H1 (cell line): ENCODE measurements at regions not wholly inside any gene's neighbourhood (a gene's known extent, or its start where the extent isn't known, plus 50 kb on each side); places are given as distances from the start of the nearest gene placed in this dataset.

ENCODE experiments used
- CTCF ChIA-PET: fragments of 300-600 bp; sonication (Branson Sonifier 250); formaldehyde crosslinking; loops from one replicate; lab custom pipeline; 2021; ENCODE audit not compliant: partially characterized antibody; lab: Charles Lee
- POLR2A ChIA-PET: fragments of 300-600 bp; sonication (Branson Sonifier 250); formaldehyde crosslinking; loops from one replicate; lab custom pipeline; 2021; ENCODE audit warnings: inconsistent platforms; ENCODE audit not compliant: partially characterized antibody; lab: Charles Lee
- DNase-seq, 2 experiments: peaks; one replicate each; pipeline versions ENCODE4 v3.0.0 to v3.0.0-alpha.2; 2010 to 2022; ENCODE audit warnings: low spot score in 2 of 2, low read depth in 1 of 2, mixed read lengths in 1 of 2
- FAIRE-seq: peaks from 2 replicates; lab custom pipeline; 2011; peaks lifted over from hg19 to GRCh38; lab: Jason Lieb, UNC
- H2AFZ ChIP-seq: 2 replicates; pipeline ENCODE4 v1.8.1; 2012; ENCODE audit warnings: low read length, inconsistent platforms
- H2AK5ac ChIP-seq: 2 replicates; pipeline ENCODE4 v1.6.1; 2013; ENCODE audit warnings: low read depth, low read length
- H2BK120ac ChIP-seq: replicated peaks from 2 replicates; pipeline ENCODE3; 2013; ENCODE audit warnings: low read depth, low read length, inconsistent platforms
- H2BK12ac ChIP-seq: 2 replicates; pipeline ENCODE4 v1.6.1; 2013; ENCODE audit warnings: low read depth, low read length
- H2BK15ac ChIP-seq: 2 replicates; pipeline ENCODE4 v1.6.1; 2013; ENCODE audit warnings: low read length
- H2BK20ac ChIP-seq: 2 replicates; pipeline ENCODE4 v1.6.1; 2013; ENCODE audit warnings: low read length
- H2BK5ac ChIP-seq: 2 replicates; pipeline ENCODE4 v1.6.1; 2013; ENCODE audit warnings: low read depth, low read length
- H3K14ac ChIP-seq: 2 replicates; pipeline ENCODE4 v1.6.1; 2013; ENCODE audit warnings: inconsistent platforms; ENCODE audit not compliant: insufficient read length
- H3K18ac ChIP-seq: 2 replicates; pipeline ENCODE4 v1.6.1; 2013; ENCODE audit warnings: low read length; ENCODE audit errors: extremely low read depth
- H3K23ac ChIP-seq: 2 replicates; pipeline ENCODE4 v1.6.1; 2013; ENCODE audit warnings: inconsistent platforms; ENCODE audit not compliant: insufficient read length
- H3K23me2 ChIP-seq: 2 replicates; pipeline ENCODE4 v1.6.1; 2013; ENCODE audit warnings: low read depth, low read length
- H3K27ac ChIP-seq: 2 replicates; pipeline ENCODE4 v1.6.1; 2011; ENCODE audit warnings: low read depth, low read length, inconsistent platforms
- H3K27me3 ChIP-seq, 4 experiments: replicated peaks in 1 of 4; 1 replicate in 1 of 4; 2 replicates in 3 of 4; pipeline versions ENCODE4 v1.6.1 to v1.8.1; 2011 to 2013; ENCODE audit warnings: low read length in 3 of 4, mild to moderate bottlenecking in 3 of 4, inconsistent platforms in 2 of 4, mixed read lengths in 2 of 4, moderate library complexity in 1 of 4; ENCODE audit not compliant: control insufficient read depth in 3 of 4, insufficient read depth in 3 of 4; ENCODE audit errors: extremely low read depth in 1 of 4
- H3K36me3 ChIP-seq, 4 experiments: 2 replicates each; pipeline versions ENCODE4 v1.6.1 to v1.8.1; 2011 to 2013; ENCODE audit warnings: mild to moderate bottlenecking in 4 of 4, low read length in 3 of 4, moderate library complexity in 2 of 4, control low read depth in 1 of 4, inconsistent platforms in 1 of 4; ENCODE audit not compliant: insufficient read depth in 4 of 4, control insufficient read depth in 2 of 4
- H3K4ac ChIP-seq: replicated peaks from 2 replicates; pipeline ENCODE3; 2013; ENCODE audit warnings: low read length, low read depth, mixed read lengths, inconsistent platforms; ENCODE audit not compliant: insufficient read length
- H3K4me1 ChIP-seq, 4 experiments: replicated peaks in 1 of 4; 1 replicate in 1 of 4; 2 replicates in 3 of 4; pipeline versions ENCODE4 v1.6.1 to v1.8.1; 2011 to 2013; ENCODE audit warnings: low read length in 3 of 4, inconsistent platforms in 2 of 4, mixed read lengths in 1 of 4; ENCODE audit not compliant: insufficient read depth in 4 of 4, control insufficient read depth in 3 of 4
- H3K4me2 ChIP-seq, 2 experiments: 2 replicates each; pipeline versions ENCODE4 v1.6.1 to v1.8.1; 2011 to 2013; ENCODE audit warnings: low read depth in 2 of 2, low read length in 2 of 2, control low read depth in 1 of 2, inconsistent platforms in 1 of 2, mild to moderate bottlenecking in 1 of 2; ENCODE audit not compliant: insufficient read depth in 1 of 2
- H3K4me3 ChIP-seq, 4 experiments: fragments of 200-600, 300-600 bp in 1 of 4; sonication (generic), shearing (Covaris generic), sonication (Bioruptor Twin) in 1 of 4; 2 replicates each; pipeline versions ENCODE4 v1.5.1 to v1.8.1; 2011 to 2016; ENCODE audit warnings: low read length in 4 of 4, low read depth in 3 of 4, control low read depth in 2 of 4, inconsistent platforms in 2 of 4, mild to moderate bottlenecking in 2 of 4, mixed read lengths in 1 of 4, moderate library complexity in 1 of 4; ENCODE audit not compliant: insufficient read depth in 2 of 4; ENCODE audit errors: extremely low read depth in 1 of 4
- H3K56ac ChIP-seq: replicated peaks from 2 replicates; pipeline ENCODE3; 2013; ENCODE audit warnings: low read depth, mild to moderate bottlenecking, mixed read lengths, low read length, inconsistent platforms; ENCODE audit not compliant: insufficient read length
- H3K79me1 ChIP-seq: 2 replicates; pipeline ENCODE4 v1.6.1; 2013; ENCODE audit warnings: low read depth, low read length, control low read depth
- H3K79me2 ChIP-seq, 2 experiments: 2 replicates each; pipeline versions ENCODE4 v1.6.1 to v1.8.1; 2012 to 2013; ENCODE audit warnings: low read length in 2 of 2, mild to moderate bottlenecking in 2 of 2, inconsistent platforms in 1 of 2; ENCODE audit not compliant: insufficient read depth in 2 of 2, control insufficient read depth in 1 of 2
- H3K9ac ChIP-seq, 4 experiments: replicated peaks in 1 of 4; 1 replicate in 1 of 4; 2 replicates in 3 of 4; pipeline versions ENCODE4 v1.6.1 to v1.8.1; 2011 to 2013; ENCODE audit warnings: low read depth in 3 of 4, low read length in 3 of 4, control low read depth in 2 of 4, mild to moderate bottlenecking in 2 of 4, moderate library complexity in 2 of 4, inconsistent platforms in 1 of 4; ENCODE audit errors: extremely low read depth in 1 of 4
- H3K9me3 ChIP-seq, 2 experiments: 2 replicates each; pipeline versions ENCODE4 v1.6.1 to v1.8.1; 2012 to 2013; ENCODE audit warnings: mild to moderate bottlenecking in 2 of 2, moderate library complexity in 2 of 2, control low read depth in 1 of 2, inconsistent platforms in 1 of 2, low read depth in 1 of 2, low read length in 1 of 2, mixed read lengths in 1 of 2; ENCODE audit not compliant: insufficient read depth in 2 of 2
- H4K20me1 ChIP-seq, 2 experiments: replicated peaks in 1 of 2; 2 replicates each; pipeline versions ENCODE3 to v1.8.1; 2011 to 2013; ENCODE audit warnings: inconsistent platforms in 2 of 2, low read length in 2 of 2, mild to moderate bottlenecking in 1 of 2; ENCODE audit not compliant: insufficient read depth in 2 of 2, control insufficient read depth in 1 of 2
- H4K5ac ChIP-seq: 2 replicates; pipeline ENCODE4 v1.6.1; 2013; ENCODE audit warnings: low read length, low read depth, mixed read lengths, inconsistent platforms; ENCODE audit not compliant: insufficient read length
- H4K8ac ChIP-seq: 2 replicates; pipeline ENCODE4 v1.8.0; 2013; ENCODE audit warnings: mild to moderate bottlenecking, moderate library complexity, low read length, inconsistent platforms; ENCODE audit not compliant: insufficient read depth; ENCODE audit errors: extremely low read depth
- H4K91ac ChIP-seq: replicated peaks from 2 replicates; pipeline ENCODE3; 2013; ENCODE audit warnings: low read length, mixed read lengths, inconsistent platforms; ENCODE audit not compliant: insufficient read length
- CEBPB ChIP-seq: IDR thresholded peaks from 2 replicates; pipeline ENCODE4 v1.6.1; 2012; ENCODE audit warnings: low read depth, low read length
- CHD1 ChIP-seq: IDR thresholded peaks from 2 replicates; pipeline ENCODE4 v1.6.1; 2012; ENCODE audit warnings: low read depth, low read length, improper control_type of control experiment
- CTBP2 ChIP-seq: IDR thresholded peaks from 2 replicates; pipeline ENCODE4 v1.7.0; 2011; ENCODE audit warnings: borderline replicate concordance, mild to moderate bottlenecking, moderate library complexity, mixed read lengths, low read length; ENCODE audit not compliant: insufficient read depth, insufficient read length
- GABPA ChIP-seq: IDR thresholded peaks from 2 replicates; pipeline ENCODE4 v1.6.1; 2011; ENCODE audit warnings: mild to moderate bottlenecking, low read length, moderate library complexity, borderline replicate concordance; ENCODE audit not compliant: insufficient read depth
- GTF2F1 ChIP-seq: IDR thresholded peaks from 2 replicates; pipeline ENCODE4 v1.6.1; 2012; ENCODE audit warnings: low read depth, low read length, improper control_type of control experiment, borderline replicate concordance
- HDAC6 ChIP-seq: IDR thresholded peaks from one replicate; pipeline ENCODE4 v1.7.1; 2012; ENCODE audit warnings: low read depth, mild to moderate bottlenecking, inconsistent platforms, low read length, moderate library complexity
- JUN ChIP-seq: IDR thresholded peaks from 2 replicates; pipeline ENCODE4 v1.6.1; 2011; ENCODE audit warnings: low read depth, mild to moderate bottlenecking, improper control_type of control experiment, low read length
- JUND ChIP-seq: IDR thresholded peaks from 2 replicates; pipeline ENCODE4 v1.6.1; 2011; ENCODE audit warnings: mild to moderate bottlenecking, improper control_type of control experiment, low read length
- KDM4A ChIP-seq: IDR thresholded peaks from one replicate; pipeline ENCODE4 v1.7.1; 2012; ENCODE audit warnings: low read depth, mild to moderate bottlenecking, moderate library complexity, low read length, inconsistent platforms; ENCODE audit not compliant: severe bottlenecking
- PHF8 ChIP-seq: fragments of 200-600 bp; sonication (generic); conservative IDR thresholded peaks from 2 replicates; pipeline ENCODE4 v1.7.1; 2012; ENCODE audit warnings: low read depth, mild to moderate bottlenecking, inconsistent platforms, low read length, moderate library complexity
- RFX5 ChIP-seq: IDR thresholded peaks from 2 replicates; pipeline ENCODE4 v1.6.1; 2011; ENCODE audit warnings: low read depth, low read length, improper control_type of control experiment, borderline replicate concordance
- RNF2 ChIP-seq: fragments of 200-900, 300-1000 bp; sonication (generic); IDR thresholded peaks from 2 replicates; pipeline ENCODE4 v1.7.1; 2016; ENCODE audit warnings: borderline replicate concordance, low read depth, mild to moderate bottlenecking, antibody characterized with exemption, low read length; ENCODE audit not compliant: poor library complexity, severe bottlenecking; ENCODE audit errors: missing control alignments
- SIRT6 ChIP-seq: IDR thresholded peaks from one replicate; pipeline ENCODE4 v1.7.1; 2012; ENCODE audit warnings: low read length, inconsistent platforms
- TAF7 ChIP-seq: optimal IDR thresholded peaks from 2 replicates; pipeline ENCODE3; 2011; ENCODE audit warnings: low read depth, mild to moderate bottlenecking, inconsistent platforms, low read length, moderate library complexity, borderline replicate concordance
- WGBS, 2 experiments: shearing (Covaris generic) in 1 of 2; methylation state at CpG; one replicate each; pipeline versions ENCODE4 v1.1.6 to v1.1.7; 2013 to 2015; ENCODE audit warnings: low lambda C conversion rate in 2 of 2, mixed read lengths in 2 of 2, inconsistent platforms in 1 of 2, low coverage in 1 of 2, missing lambda C conversion rate in 1 of 2; ENCODE audit not compliant: insufficient replicate concordance in 2 of 2, insufficient coverage in 1 of 2, insufficient read length in 1 of 2; ENCODE audit errors: extremely low coverage in 1 of 2, missing lambda C conversion rate in 1 of 2; 5-methylcytosine and 5-hydroxymethylcytosine counted together

DNA sequence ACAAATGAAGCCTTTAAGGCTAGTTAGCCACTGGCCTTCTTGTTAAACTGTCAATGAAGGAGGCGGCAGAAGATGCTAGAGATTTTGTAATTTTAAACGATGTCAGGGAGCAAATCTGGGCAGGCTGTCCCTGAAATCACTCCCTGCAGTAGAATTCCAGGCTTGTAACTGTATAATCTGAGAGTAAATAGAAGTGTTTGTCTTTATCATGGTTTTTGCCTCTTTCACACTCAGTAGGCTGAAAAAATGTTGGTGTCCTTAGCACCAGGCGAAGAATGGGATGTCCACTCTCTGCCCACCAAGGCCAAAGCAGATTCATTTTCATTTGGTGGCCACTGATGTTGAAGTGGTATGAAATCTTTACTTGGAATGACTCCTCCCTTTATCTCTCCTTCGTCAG lies 136.9 kb upstream of the THSD7B start:
- POLR2A ChIA-PET = no interaction called here
- no peaks in the 10 kb centered on the region for H3K9me3 ChIP-seq
- no peak overlapping the region for H3K27ac ChIP-seq
- H4K20me1 ChIP-seq = no peaks in the 10 kb centered on the region
- no peak overlapping the region for H2BK20ac ChIP-seq
- H3K14ac ChIP-seq = no peak overlapping the region
- no peak overlapping the region for H2AFZ ChIP-seq
- FAIRE-seq (no peak), DNase-seq (no peak)
- H3K23ac ChIP-seq = no peak overlapping the region
- no peaks in the 10 kb centered on the region for H3K79me2 ChIP-seq
- no peak overlapping the region for H3K4me3 ChIP-seq
- WGBS, 2 experiments = 97% methylated on average over 4 of the region's 4 CpGs; no CpG with 5 or more reads in 1 of the 2 experiments
- H3K4ac ChIP-seq = no peak overlapping the region
- no peak overlapping the region for H3K9ac ChIP-seq
- no peaks in the 10 kb centered on the region; a peak in 1 of 7 replicates for H3K27me3 ChIP-seq
- H2BK12ac ChIP-seq = no peak overlapping the region
- H2BK120ac ChIP-seq = no peak overlapping the region
- no peak overlapping the region for H4K91ac ChIP-seq
- no peaks in the 10 kb centered on the region for H3K23me2 ChIP-seq
- no peak for TF ChIP-seq KDM4A
- TF ChIP-seq CHD1 = no peak
- no peak for TF ChIP-seq PHF8
- no peak for TF ChIP-seq JUN
- TF ChIP-seq TAF7 = no peak
- no peak for TF ChIP-seq HDAC6
- TF ChIP-seq RNF2 = no peak
- no peak for TF ChIP-seq JUND
- TF ChIP-seq RFX5 = no peak
- TF ChIP-seq CTBP2 = no peak
- TF ChIP-seq CEBPB = no peak
- TF ChIP-seq GABPA = no peak
- no peak for TF ChIP-seq GTF2F1
- no peak for TF ChIP-seq SIRT6
- TF ChIP-seq, all 59 proteins: peak for 0
- Histone ChIP-seq H2BK5ac (no peak overlapping the region), H3K36me3 (no peaks in the 10 kb centered on the region), H3K18ac (no peak overlapping the region), H2BK15ac (no peak overlapping the region), H3K79me1 (no peaks in the 10 kb centered on the region), H2AK5ac (no peak overlapping the region), H4K5ac (no peak overlapping the region), H3K56ac (no peak overlapping the region), H3K4me1 (no peaks in the 10 kb centered on the region), H3K4me2 (no peak overlapping the region), H4K8ac (no peak overlapping the region)
- CTCF ChIA-PET = no interaction called here
